Keratinocyte (primary cell): ENCODE measurements at regions not wholly inside any gene's neighbourhood (a gene's known extent, or its start where the extent isn't known, plus 50 kb on each side); places are given as distances from the start of the nearest gene placed in this dataset.

Experiments
- DNase-seq: peaks from one replicate; pipeline ENCODE4 v3.0.0-alpha.2; 2011; ENCODE audit warnings: low read depth, missing footprints, low spot score
- FAIRE-seq: peaks from 2 replicates; lab custom pipeline; 2011; peaks lifted over from hg19 to GRCh38; lab: Jason Lieb, UNC
- H2AFZ ChIP-seq: 2 replicates; pipeline ENCODE4 v1.6.0; 2012; ENCODE audit warnings: low read length, control low read depth, inconsistent platforms; ENCODE audit not compliant: control insufficient read depth
- H3K27ac ChIP-seq: 2 replicates; pipeline ENCODE4 v1.5.1; 2011; ENCODE audit warnings: low read length; ENCODE audit not compliant: control insufficient read depth, insufficient read depth
- H3K27me3 ChIP-seq: 3 replicates; pipeline ENCODE4 v1.6.0; 2011; ENCODE audit warnings: low read length; ENCODE audit not compliant: control insufficient read depth, insufficient read depth; ENCODE audit errors: extremely low read depth
- H3K36me3 ChIP-seq, 2 experiments: 2 replicates in 1 of 2; 3 replicates in 1 of 2; pipeline ENCODE4 v1.5.1; 2011; ENCODE audit warnings: low read length in 2 of 2, mild to moderate bottlenecking in 1 of 2; ENCODE audit not compliant: control insufficient read depth in 2 of 2, insufficient read depth in 2 of 2; ENCODE audit errors: extremely low read depth in 1 of 2
- H3K4me1 ChIP-seq: 3 replicates; pipeline ENCODE4 v1.5.1; 2011; ENCODE audit warnings: low read length; ENCODE audit not compliant: control insufficient read depth, insufficient read depth; ENCODE audit errors: extremely low read depth
- H3K4me2 ChIP-seq: 3 replicates; pipeline ENCODE4 v1.6.0; 2011; ENCODE audit warnings: low read depth, low read length; ENCODE audit not compliant: control insufficient read depth, insufficient read depth; ENCODE audit errors: extremely low read depth
- H3K4me3 ChIP-seq, 3 experiments: fragments of 200-600 bp in 1 of 3; sonication (generic) in 1 of 3; 2 replicates in 2 of 3; 3 replicates in 1 of 3; pipeline ENCODE4 v1.5.1; 2011 to 2016; ENCODE audit warnings: low read length in 3 of 3, mild to moderate bottlenecking in 3 of 3, control low read depth in 2 of 3, inconsistent platforms in 1 of 3, low read depth in 1 of 3, mixed read lengths in 1 of 3, mixed run types in 1 of 3, moderate library complexity in 1 of 3; ENCODE audit not compliant: control insufficient read depth in 2 of 3, insufficient read depth in 2 of 3; ENCODE audit errors: extremely low read depth in 1 of 3
- H3K79me2 ChIP-seq: 2 replicates; pipeline ENCODE4 v1.6.0; 2012; ENCODE audit warnings: low read length; ENCODE audit not compliant: control insufficient read depth, insufficient read depth
- H3K9ac ChIP-seq: 3 replicates; pipeline ENCODE4 v1.6.0; 2011; ENCODE audit warnings: low read length; ENCODE audit not compliant: control insufficient read depth, insufficient read depth; ENCODE audit errors: extremely low read depth
- H3K9me1 ChIP-seq: 3 replicates; pipeline ENCODE4 v1.6.0; 2011; ENCODE audit warnings: low read length; ENCODE audit not compliant: control insufficient read depth, insufficient read depth; ENCODE audit errors: extremely low read depth
- H3K9me3 ChIP-seq: 2 replicates; pipeline ENCODE4 v1.5.1; 2012; ENCODE audit warnings: low read depth, low read length; ENCODE audit not compliant: control insufficient read depth
- H4K20me1 ChIP-seq: 3 replicates; pipeline ENCODE4 v1.6.0; 2011; ENCODE audit warnings: low read length; ENCODE audit not compliant: control insufficient read depth, insufficient read depth; ENCODE audit errors: extremely low read depth
- CTCF ChIP-seq, 3 experiments: IDR thresholded peaks in 1 of 3; conservative IDR thresholded peaks in 1 of 3; optimal IDR thresholded peaks in 1 of 3; 2 replicates in 2 of 3; 3 replicates in 1 of 3; pipeline versions ENCODE3 to v1.5.1; 2011; ENCODE audit warnings: low read length in 3 of 3, mild to moderate bottlenecking in 3 of 3, moderate library complexity in 2 of 3, control low read depth in 1 of 3, inconsistent platforms in 1 of 3; ENCODE audit not compliant: insufficient read depth in 2 of 3; ENCODE audit errors: extremely low read depth in 1 of 3
- EZH2 ChIP-seq: IDR thresholded peaks from one replicate; pipeline ENCODE4 v1.6.1; 2012; ENCODE audit warnings: inconsistent platforms, mild to moderate bottlenecking, low read length, moderate library complexity
- dilution Hi-C: fragments of 300-500 bp; cut with MboI; formaldehyde crosslinking; loops from one replicate; pipeline ENCODE4 v1.7.0; 2020; ENCODE audit warnings: low sequenced_read_pairs; ENCODE audit not compliant: extremely low pct_ligation_motif_present

- no peak overlapping the region for H3K9ac ChIP-seq
- H3K36me3 ChIP-seq, result no peaks in the 10 kb centered on the region
- no peak for TF ChIP-seq EZH2
- TF ChIP-seq CTCF (optimal IDR thresholded peaks at IDR 0.05 in 1 of 3, IDR thresholded peaks at IDR 0.05 in 1 of 3, conservative IDR thresholded peaks at IDR 0.05 in 1 of 3; ENCODE audit: extremely low read depth in 1 of 3, insufficient read depth in 2 of 3, low read length in 3 of 3), result no peak
- FAIRE-seq (no peak), DNase-seq (no peak)
- H3K9me3 ChIP-seq, result no peaks in the 10 kb centered on the region
- no peaks in the 10 kb centered on the region for H3K4me1 ChIP-seq
- H3K79me2 ChIP-seq, result no peaks in the 10 kb centered on the region
- dilution Hi-C loops, result no loop called here
- H4K20me1 ChIP-seq, result no peaks in the 10 kb centered on the region
- H3K4me3 ChIP-seq, result no peak overlapping the region
- no peaks in the 10 kb centered on the region for H3K27me3 ChIP-seq
- H2AFZ ChIP-seq, result no peak overlapping the region
- H3K4me2 ChIP-seq, result no peak overlapping the region
- no peak overlapping the region for H3K27ac ChIP-seq
- no peaks in the 10 kb centered on the region for H3K9me1 ChIP-seq
Measured at GRCh38 chr6:115811541-115811940, 249.2 kb downstream of the FRK start.

- Histone ChIP-seq H3K4me2 (no peak overlapping the region), H3K27ac (no peak overlapping the region), H3K79me2 (no peaks in the 10 kb centered on the region), H3K9ac (no peak overlapping the region), H3K9me3 (no peaks in the 10 kb centered on the region), H2AFZ (no peak overlapping the region), H3K27me3 (no peaks in the 10 kb centered on the region), H3K4me3 (no peak overlapping the region), H3K4me1 (no peaks in the 10 kb centered on the region), H4K20me1 (no peaks in the 10 kb centered on the region), H3K36me3 (no peaks in the 10 kb centered on the region), H3K9me1 (no peaks in the 10 kb centered on the region)
- TF ChIP-seq EZH2 (no peak), CTCF (optimal IDR thresholded peaks at IDR 0.05 in 1 of 3, IDR thresholded peaks at IDR 0.05 in 1 of 3, conservative IDR thresholded peaks at IDR 0.05 in 1 of 3; ENCODE audit: extremely low read depth in 1 of 3, insufficient read depth in 2 of 3, low read length in 3 of 3) (no peak)
- FAIRE-seq, result no peak
- dilution Hi-C loops, result no loop called here
- DNase-seq, result no peak
Measured at GRCh38 chr6:115798229-115798628, 262.5 kb downstream of the FRK start.
